ENCODE measurements at regions not wholly inside any gene's neighbourhood (a gene's known extent, or its start where the extent isn't known, plus 50 kb on each side); places are given as distances from the start of the nearest gene placed in this dataset.

GRCh38 chr10:78331391-78331922 lies 297.8 kb downstream of the RPS24 start:
- TF ChIP-seq CTCF (IDR thresholded peaks at IDR 0.05; ENCODE audit: low read length) (no peak), EZH2 (IDR thresholded peaks at IDR 0.05; ENCODE audit: borderline replicate concordance, low read length) (no peak)
- Histone ChIP-seq H3K9me3 (ENCODE audit: low read length) (no peaks in the 10 kb centered on the region), H3K9me2 (ENCODE audit: low read depth, low read length) (no peaks in the 10 kb centered on the region), H3K27ac (ENCODE audit: low read depth, low read length, poor library complexity, severe bottlenecking) (no peak overlapping the region), H3K4me2 (ENCODE audit: low read length) (no peak overlapping the region), H3K27me3 (ENCODE audit: insufficient read depth, low read length) (peaks cover 3% of the 10 kb centered on the region; the same call in 1 of the 2 replicates), H3K9ac (ENCODE audit: low read length) (no peak overlapping the region), H3F3A (ENCODE audit: insufficient read depth, low read length) (no peaks in the 10 kb centered on the region), H3K4me3 (ENCODE audit: low read depth, low read length, poor library complexity, severe bottlenecking) (no peak overlapping the region), H3K36me3 (ENCODE audit: insufficient read depth, low read length) (no peaks in the 10 kb centered on the region), H4K20me1 (ENCODE audit: insufficient read depth, low read length) (no peaks in the 10 kb centered on the region), H2AFZ (ENCODE audit: low read length) (no peak overlapping the region), H3K79me2 (ENCODE audit: insufficient read depth, low read length) (no peaks in the 10 kb centered on the region), H3K4me1 (ENCODE audit: insufficient read depth, low read length, severe bottlenecking) (no peaks in the 10 kb centered on the region)

DNA sequence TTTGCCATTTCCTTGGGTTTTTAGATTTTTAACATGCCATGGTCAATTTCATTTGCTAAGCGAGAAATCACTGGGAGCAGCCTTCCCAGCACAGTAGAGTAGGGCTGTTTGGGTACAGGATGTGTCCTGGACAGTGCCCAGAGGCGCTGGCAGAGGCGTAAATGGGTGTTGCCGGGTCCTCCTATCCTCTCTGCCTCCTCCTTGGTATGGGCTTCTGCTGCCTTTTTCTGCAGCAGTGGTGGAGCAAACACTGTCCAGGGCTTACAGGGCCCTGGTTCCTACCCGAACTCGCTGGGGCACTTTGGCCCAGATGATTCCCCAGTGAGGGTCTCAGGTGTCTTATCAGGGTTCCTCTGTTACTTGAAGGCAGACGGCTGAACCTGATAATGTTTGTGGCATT lies 298.3 kb downstream of the RPS24 start:
- no peaks in the 10 kb centered on the region for H3F3A ChIP-seq (ENCODE audit: insufficient read depth, low read length)
- no peaks in the 10 kb centered on the region for H3K9me2 ChIP-seq (ENCODE audit: low read depth, low read length)
- H3K4me2 ChIP-seq (ENCODE audit: low read length) = no peak overlapping the region
- no peak overlapping the region for H3K9ac ChIP-seq (ENCODE audit: low read length)
- no peak overlapping the region for H3K4me3 ChIP-seq (ENCODE audit: low read depth, low read length, poor library complexity, severe bottlenecking)
- peaks cover 3% of the 10 kb centered on the region; the same call in 1 of the 2 replicates for H3K27me3 ChIP-seq (ENCODE audit: insufficient read depth, low read length)
- TF ChIP-seq EZH2 (IDR thresholded peaks at IDR 0.05; ENCODE audit: borderline replicate concordance, low read length) = no peak
- no peak for TF ChIP-seq CTCF (IDR thresholded peaks at IDR 0.05; ENCODE audit: low read length)
- no peak overlapping the region for H2AFZ ChIP-seq (ENCODE audit: low read length)
- no peaks in the 10 kb centered on the region for H3K79me2 ChIP-seq (ENCODE audit: insufficient read depth, low read length)
- H3K9me3 ChIP-seq (ENCODE audit: low read length) = no peaks in the 10 kb centered on the region
- H3K4me1 ChIP-seq (ENCODE audit: insufficient read depth, low read length, severe bottlenecking) = no peaks in the 10 kb centered on the region
- H3K27ac ChIP-seq (ENCODE audit: low read depth, low read length, poor library complexity, severe bottlenecking) = no peak overlapping the region
- H4K20me1 ChIP-seq (ENCODE audit: insufficient read depth, low read length) = no peaks in the 10 kb centered on the region
- no peaks in the 10 kb centered on the region for H3K36me3 ChIP-seq (ENCODE audit: insufficient read depth, low read length)

GRCh38 chr10:78332657-78333056 lies 299.0 kb downstream of the RPS24 start:
- no peak overlapping the region for H3K4me2 ChIP-seq (ENCODE audit: low read length)

More at GRCh38 chr10:78332657-78333056, 299.0 kb downstream of the RPS24 start:
- Histone ChIP-seq H3K9me2 (ENCODE audit: low read depth, low read length) (no peaks in the 10 kb centered on the region), H3F3A (ENCODE audit: insufficient read depth, low read length) (no peaks in the 10 kb centered on the region), H3K4me1 (ENCODE audit: insufficient read depth, low read length, severe bottlenecking) (no peaks in the 10 kb centered on the region), H2AFZ (ENCODE audit: low read length) (no peak overlapping the region), H3K9me3 (ENCODE audit: low read length) (no peaks in the 10 kb centered on the region), H3K36me3 (ENCODE audit: insufficient read depth, low read length) (no peaks in the 10 kb centered on the region), H3K4me3 (ENCODE audit: low read depth, low read length, poor library complexity, severe bottlenecking) (no peak overlapping the region), H3K27me3 (ENCODE audit: insufficient read depth, low read length) (peaks cover 3% of the 10 kb centered on the region; the same call in 1 of the 2 replicates), H3K79me2 (ENCODE audit: insufficient read depth, low read length) (no peaks in the 10 kb centered on the region), H3K9ac (ENCODE audit: low read length) (no peak overlapping the region), H3K27ac (ENCODE audit: low read depth, low read length, poor library complexity, severe bottlenecking) (no peak overlapping the region), H4K20me1 (ENCODE audit: insufficient read depth, low read length) (no peaks in the 10 kb centered on the region)
- TF ChIP-seq EZH2 (IDR thresholded peaks at IDR 0.05; ENCODE audit: borderline replicate concordance, low read length) (no peak), CTCF (IDR thresholded peaks at IDR 0.05; ENCODE audit: low read length) (no peak)
